CD4-positive, alpha-beta T cell treated with Interleukin-2 at 100 ng/mL for 4 hours (primary cell): ENCODE measurements at regions not wholly inside any gene's neighbourhood (a gene's known extent, or its start where the extent isn't known, plus 50 kb on each side); places are given as distances from the start of the nearest gene placed in this dataset.

Source experiments
- DNase-seq: peaks from one replicate; pipeline ENCODE4 v3.0.0-alpha.2; 2020; ENCODE audit warnings: low spot score

DNA sequence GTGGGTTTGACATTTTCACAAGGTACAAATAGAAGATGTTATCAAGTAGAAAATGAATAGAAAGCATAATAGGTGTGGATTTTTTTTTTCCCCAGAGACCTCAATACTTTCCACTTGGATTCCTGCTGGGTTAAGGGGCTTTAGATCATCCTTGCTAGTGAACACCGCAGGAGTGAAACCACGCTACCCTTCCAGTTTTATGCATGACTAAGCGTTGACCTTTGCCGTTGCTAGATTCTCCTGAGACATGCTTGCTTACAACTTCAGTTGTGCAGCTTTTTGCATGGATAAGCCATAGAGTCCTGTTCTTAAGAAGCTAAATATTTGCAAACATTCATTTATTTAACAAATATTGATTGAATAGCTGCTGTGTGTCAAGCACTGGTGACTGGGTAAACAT lies 299.7 kb upstream of the LMCD1 start:
- no peak for DNase-seq

GRCh38 chr3:8204331-8204730 lies 297.3 kb upstream of the LMCD1 start:
- DNase-seq = no peak

- DNase-seq = no peak
Measured at GRCh38 chr3:8204853-8205650, 296.6 kb upstream of the LMCD1 start.

GRCh38 chr3:8205881-8206280 lies 295.7 kb upstream of the LMCD1 start:
- no peak for DNase-seq

- DNase-seq = no peak
Measured at GRCh38 chr3:8206971-8207617, 294.5 kb upstream of the LMCD1 start.

DNA sequence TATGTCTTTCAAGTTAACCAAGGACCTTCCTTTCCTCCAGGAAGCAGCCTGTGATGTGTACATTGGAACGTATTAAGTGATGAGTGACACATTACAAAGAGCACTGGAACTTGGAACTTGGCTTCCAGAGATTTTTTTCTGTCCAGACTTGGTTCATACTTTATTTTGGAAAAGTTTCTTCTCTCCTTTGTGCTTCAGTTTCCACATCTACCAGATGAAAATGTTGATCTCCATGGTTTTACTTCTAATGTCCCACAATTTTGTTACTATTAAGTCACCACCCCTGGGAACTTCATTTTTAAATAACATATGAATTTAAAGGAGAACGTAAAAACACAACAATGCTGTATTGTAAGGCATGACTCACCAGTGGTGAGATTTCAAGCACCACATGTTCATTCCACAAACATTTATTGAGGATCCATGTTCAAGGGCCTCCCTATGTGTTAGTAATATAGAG lies 290.7 kb upstream of the LMCD1 start:
- no peak for DNase-seq

DNA sequence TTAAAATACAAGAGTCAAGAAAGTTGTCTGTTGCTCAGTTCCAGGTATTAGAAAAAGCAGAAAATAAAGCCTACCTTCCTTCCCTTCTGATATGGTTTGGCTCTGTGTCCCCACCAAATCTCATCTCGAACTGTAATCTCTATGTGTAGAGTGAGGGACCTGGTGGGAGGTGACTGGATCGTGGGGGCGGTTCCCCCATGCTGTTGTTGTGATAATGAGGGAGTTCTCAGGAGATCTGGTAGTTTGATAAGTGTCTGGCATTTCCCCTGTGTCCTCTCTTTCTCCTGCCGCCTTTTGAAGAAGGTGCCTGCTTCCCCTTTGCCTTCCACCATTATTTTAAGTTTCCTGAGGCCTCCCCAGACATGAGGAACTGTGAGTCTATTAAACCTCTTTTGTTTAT lies 288.8 kb upstream of the LMCD1 start:
- no peak for DNase-seq

DNA sequence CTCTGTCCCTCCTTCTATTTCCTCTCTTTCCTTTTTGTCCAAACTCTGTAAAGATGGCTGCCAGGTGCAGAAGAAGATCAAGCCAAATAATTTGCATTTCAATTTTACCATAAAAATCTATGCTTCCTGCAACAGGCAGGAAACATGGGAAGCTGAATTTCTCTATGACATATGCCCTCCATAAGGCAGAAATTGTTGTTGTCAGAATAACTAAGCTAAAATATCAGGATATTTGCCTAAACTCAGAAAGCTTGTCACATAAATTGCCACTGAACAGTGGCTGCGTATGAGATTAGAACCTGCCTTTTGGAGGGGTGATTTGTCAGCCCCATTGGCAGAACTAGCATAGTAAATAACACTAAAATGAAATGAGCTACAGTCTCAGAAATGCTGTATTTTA lies 288.3 kb upstream of the LMCD1 start:
- DNase-seq = no peak

GRCh38 chr3:8215821-8216220 lies 285.8 kb upstream of the LMCD1 start:
- DNase-seq = no peak

DNA sequence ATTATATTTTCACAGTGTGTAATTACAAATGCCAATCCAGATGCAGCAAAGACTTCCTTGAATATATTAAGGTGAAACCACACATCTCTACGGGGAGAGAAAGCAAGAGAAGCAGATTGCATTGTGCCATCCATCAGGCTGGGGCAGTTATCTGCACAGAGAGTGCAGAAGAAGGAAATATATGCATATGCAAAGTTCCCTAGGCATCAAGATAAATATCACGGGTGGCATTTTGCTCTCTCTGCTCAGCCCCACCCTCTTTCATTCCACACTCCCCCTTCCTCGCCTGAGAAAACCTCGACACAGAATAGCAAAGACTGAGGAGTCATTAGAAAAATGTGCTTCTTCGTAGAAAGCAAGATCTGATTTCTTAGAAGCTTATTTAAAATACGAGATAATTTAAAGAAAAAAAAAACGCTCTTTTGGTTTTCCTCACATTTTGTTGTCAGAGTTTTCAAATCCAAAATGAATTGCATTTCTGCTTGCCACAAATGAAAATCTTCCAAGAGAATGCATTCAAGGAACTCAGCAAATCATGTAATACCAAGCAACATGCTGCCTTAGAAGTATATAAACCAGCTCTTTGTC lies 283.2 kb upstream of the LMCD1 start:
- no peak for DNase-seq

DNA sequence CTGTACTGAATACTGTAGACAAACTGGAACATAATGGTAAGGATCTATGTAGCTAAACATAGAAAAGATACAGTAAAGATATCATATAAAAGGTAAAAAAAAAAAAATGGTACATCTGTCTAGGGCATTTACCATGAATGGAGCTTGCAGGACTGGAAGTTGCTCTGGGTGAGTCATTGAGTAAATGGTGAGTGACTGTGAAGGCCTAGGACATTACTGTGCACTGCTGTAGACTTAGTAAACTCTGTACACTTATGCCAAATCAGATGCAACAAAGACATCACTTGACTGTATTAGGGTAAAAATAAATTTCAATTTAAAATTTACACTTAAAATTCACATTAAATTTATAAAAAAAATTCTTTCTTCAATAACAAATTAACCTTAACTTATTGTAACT lies 281.3 kb upstream of the LMCD1 start:
- no peak for DNase-seq

DNA sequence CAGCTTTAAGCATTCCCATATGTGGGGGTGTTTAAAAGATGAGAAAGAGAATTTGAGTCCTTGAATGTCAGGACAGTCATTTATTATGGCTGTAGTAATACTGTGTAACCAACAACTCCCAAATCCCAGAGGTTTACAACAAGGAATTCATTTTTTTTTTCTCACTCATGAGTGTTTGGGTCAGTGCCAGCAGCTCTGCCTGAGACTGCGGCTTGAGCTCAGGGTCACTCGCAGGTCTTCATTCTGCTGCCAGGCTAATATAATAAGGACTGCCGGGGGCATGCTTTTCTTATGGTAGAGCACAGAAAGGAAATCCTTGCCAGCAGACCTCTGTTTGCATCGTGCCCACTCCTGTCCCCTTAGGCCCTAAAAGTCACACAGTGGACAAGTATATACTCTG lies 277.9 kb upstream of the LMCD1 start:
- DNase-seq = no peak

- DNase-seq = no peak
Measured at GRCh38 chr3:8224941-8225340, 276.7 kb upstream of the LMCD1 start.

DNA sequence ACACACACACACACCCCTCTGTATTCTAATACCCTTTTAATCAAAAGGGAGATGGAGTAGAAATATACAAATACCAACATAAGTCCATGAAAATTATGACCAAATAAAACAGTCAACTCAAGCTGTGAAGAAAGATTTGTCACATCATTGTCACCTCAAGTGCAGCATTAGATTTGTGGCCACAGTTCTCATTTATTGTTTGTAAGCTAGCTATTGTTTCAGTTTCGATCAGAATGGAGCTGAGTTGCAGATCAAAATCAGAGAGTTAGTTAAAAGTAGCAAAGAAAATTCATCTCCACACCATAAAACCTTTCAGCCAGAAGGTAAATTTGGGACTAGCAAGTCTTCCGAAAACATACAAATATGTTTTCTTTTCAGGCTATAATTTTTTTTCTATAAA lies 267.7 kb upstream of the LMCD1 start:
- DNase-seq = no peak

DNA sequence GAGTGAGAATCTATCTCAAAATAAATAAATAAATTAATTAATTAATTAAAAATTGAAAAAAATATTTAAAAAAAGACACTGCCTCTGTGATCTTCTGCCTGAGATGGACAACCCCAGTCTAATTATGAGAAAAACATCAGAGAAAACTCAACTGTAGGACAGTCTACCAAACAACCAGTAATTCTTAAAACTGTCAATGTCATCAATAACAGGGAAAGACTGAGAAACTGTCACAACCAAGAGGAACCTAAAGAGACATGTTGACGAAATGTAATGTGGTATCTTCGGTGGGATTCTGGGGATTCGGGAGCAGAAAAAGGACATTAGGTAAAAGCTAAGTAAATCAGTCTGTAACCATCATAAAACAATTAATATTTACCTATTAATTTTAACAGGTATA lies 265.4 kb upstream of the LMCD1 start:
- no peak for DNase-seq

GRCh38 chr3:8237893-8238292 lies 263.7 kb upstream of the LMCD1 start:
- DNase-seq = no peak

DNA sequence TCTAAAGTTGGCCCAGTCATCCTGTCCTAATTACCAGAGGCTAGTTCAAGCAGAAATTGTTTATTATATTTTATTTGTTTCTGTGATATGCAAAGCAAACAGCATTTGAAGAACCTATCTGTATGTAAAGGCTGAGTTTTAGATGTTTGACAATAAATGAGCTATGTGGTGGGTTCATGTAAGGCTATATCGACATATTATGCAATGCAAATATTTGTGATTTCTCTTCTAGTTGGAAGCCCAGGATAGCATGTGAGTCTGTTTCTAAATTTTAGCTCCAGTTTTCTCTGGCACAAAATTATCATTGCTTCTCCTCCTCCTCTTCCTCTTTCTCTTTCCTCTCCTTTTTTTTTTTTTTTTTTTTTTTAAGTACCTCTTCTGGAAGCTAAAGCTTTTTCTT lies 263.2 kb upstream of the LMCD1 start:
- no peak for DNase-seq

- DNase-seq = no peak
Measured at GRCh38 chr3:8239095-8239494, 262.5 kb upstream of the LMCD1 start.

- DNase-seq = peak; percentile 25
Measured at GRCh38 chr3:8239718-8240695, 261.6 kb upstream of the LMCD1 start.

DNA sequence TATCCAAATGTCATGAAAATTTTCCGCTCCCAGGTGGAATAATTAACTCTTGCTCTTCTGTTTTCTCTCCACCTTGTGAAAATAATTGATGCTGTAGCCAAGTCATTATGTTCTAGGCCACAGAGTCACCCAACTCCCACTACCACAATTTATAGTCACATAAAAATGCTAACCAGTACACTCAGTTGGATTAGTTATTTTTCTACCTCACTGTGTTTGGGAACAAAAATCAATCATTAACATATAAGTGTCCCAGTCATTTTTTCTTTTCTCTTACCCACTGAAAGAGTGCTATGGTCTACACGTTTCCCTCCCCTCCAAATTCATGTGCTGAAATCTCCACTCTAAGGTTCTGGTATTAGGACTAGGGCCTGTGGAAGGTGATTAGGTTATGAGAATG lies 255.6 kb upstream of the LMCD1 start:
- no peak for DNase-seq

GRCh38 chr3:8253201-8253600 lies 248.4 kb upstream of the LMCD1 start:
- no peak for DNase-seq

GRCh38 chr3:8254489-8254888 lies 247.1 kb upstream of the LMCD1 start:
- no peak for DNase-seq
